MCF 10A (cell line): ENCODE measurements at regions not wholly inside any gene's neighbourhood (a gene's known extent, or its start where the extent isn't known, plus 50 kb on each side); places are given as distances from the start of the nearest gene placed in this dataset.
A peak's percentile ranks its signal among the peaks of the same experiment; 100 is the strongest.

ENCODE experiments used
- BruUV-seq: library from RNA; stranded (reverse); fragments of 400-500 nt; replicated peaks from 2 replicates; lab custom pipeline; 2021; lab: Mats Ljungman, UMichigan
- CTCF ChIA-PET: fragments of 300-600 bp; sonication (Branson Sonifier 250); formaldehyde crosslinking; extraction: SDS; loops from one replicate; lab custom pipeline; 2021; ENCODE audit warnings: antibody characterized with exemption, inconsistent platforms; lab: Yijun Ruan, JAX
- POLR2A ChIA-PET: fragments of 300-600, 350-650 bp; sonication (Branson Sonifier 250); formaldehyde crosslinking; extraction: SDS; loops from one replicate; lab custom pipeline; 2020; ENCODE audit warnings: antibody characterized with exemption, inconsistent platforms; lab: Yijun Ruan, JAX
- DNase-seq: peaks from one replicate; pipeline ENCODE4 v3.0.0-alpha.2; 2018; ENCODE audit not compliant: unreplicated experiment
- H3K27ac Mint-ChIP-seq: one replicate; pipeline ENCODE4 v1.8.0; 2022; ENCODE audit warnings: mild to moderate bottlenecking, low read depth, mixed read lengths; ENCODE audit not compliant: unreplicated experiment
- H3K27me3 Mint-ChIP-seq: one replicate; pipeline ENCODE4 v1.8.0; 2022; ENCODE audit warnings: mixed read lengths; ENCODE audit not compliant: insufficient read depth, unreplicated experiment
- H3K36me3 Mint-ChIP-seq: one replicate; pipeline ENCODE4 v1.8.0; 2022; ENCODE audit warnings: mild to moderate bottlenecking, moderate library complexity, mixed read lengths; ENCODE audit not compliant: insufficient read depth, unreplicated experiment
- H3K4me1 Mint-ChIP-seq: one replicate; pipeline ENCODE4 v1.8.0; 2022; ENCODE audit warnings: mixed read lengths; ENCODE audit not compliant: insufficient read depth, unreplicated experiment
- H3K4me3 Mint-ChIP-seq: one replicate; pipeline ENCODE4 v1.8.0; 2022; ENCODE audit warnings: mild to moderate bottlenecking, moderate library complexity, mixed read lengths; ENCODE audit not compliant: unreplicated experiment
- H3K9me3 Mint-ChIP-seq: one replicate; pipeline ENCODE4 v1.8.0; 2022; ENCODE audit warnings: mixed read lengths; ENCODE audit not compliant: unreplicated experiment
- CTCF ChIP-seq: fragments of 200-600 bp; IDR thresholded peaks from one replicate; pipeline ENCODE4 v1.8.0; 2022; ENCODE audit warnings: antibody characterized with exemption, mild to moderate bottlenecking; ENCODE audit not compliant: unreplicated experiment
- intact Hi-C: fragments of 100-400 bp; cut with micrococcal nuclease; formaldehyde crosslinking; loops from 2 replicates; pipeline ENCODE4 v1.14.1; 2022

DNA sequence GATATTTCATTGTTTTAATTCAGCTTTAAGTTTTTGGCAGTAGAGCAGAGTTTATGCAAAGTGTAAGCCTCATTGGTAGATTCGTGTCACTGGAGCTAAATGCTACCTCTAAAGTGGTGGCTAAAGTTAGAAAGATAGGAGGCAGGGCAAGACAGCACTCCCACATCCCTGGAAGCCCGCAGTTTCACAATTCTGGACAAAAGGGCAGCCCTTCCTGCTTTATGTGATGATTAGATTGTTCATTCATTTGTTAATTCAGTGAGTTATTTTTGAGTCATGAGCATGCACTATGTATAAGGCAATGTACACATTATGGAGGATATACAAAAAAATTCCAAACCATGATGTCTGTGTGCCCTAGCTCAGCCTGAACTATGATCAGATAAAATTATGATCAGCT lies 52.1 kb upstream of the EIF3M start:
- Mint-ChIP-seq H3K27ac (no peak overlapping the region), H3K9me3 (no peaks in the 10 kb centered on the region), H3K27me3 (no peaks in the 10 kb centered on the region), H3K4me1 (no peaks in the 10 kb centered on the region), H3K4me3 (no peak overlapping the region), H3K36me3 (no peaks in the 10 kb centered on the region)
- BruUV-seq = no TSS peak
- ChIA-PET CTCF (no interaction called here), POLR2A (interaction anchor here (0.7 to 1.5 kb wide), 2 partner anchors 22 to 52 kb away, joined by 3 to 5 read pairs; partner anchors contain the start of gene EIF3M)
- DNase-seq = peak; percentile 38
- intact Hi-C loops = no loop called here
- TF ChIP-seq CTCF = no peak

- Mint-ChIP-seq H3K4me3 (no peak overlapping the region), H3K9me3 (no peaks in the 10 kb centered on the region), H3K27me3 (no peaks in the 10 kb centered on the region), H3K36me3 (no peaks in the 10 kb centered on the region), H3K27ac (no peak overlapping the region), H3K4me1 (no peaks in the 10 kb centered on the region)
- intact Hi-C loops = no loop called here
- DNase-seq = no peak
- ChIA-PET CTCF (interaction anchor here (0.6 kb wide), 1 partner anchor 19 kb away, joined by 3 read pairs; no protein-coding TSS in a partner anchor), POLR2A (no interaction called here)
- no peak for TF ChIP-seq CTCF
- no TSS peak for BruUV-seq
These were observed 53.5 kb upstream of the EIF3M start for GRCh38 chr11:32529994-32530588.

DNA sequence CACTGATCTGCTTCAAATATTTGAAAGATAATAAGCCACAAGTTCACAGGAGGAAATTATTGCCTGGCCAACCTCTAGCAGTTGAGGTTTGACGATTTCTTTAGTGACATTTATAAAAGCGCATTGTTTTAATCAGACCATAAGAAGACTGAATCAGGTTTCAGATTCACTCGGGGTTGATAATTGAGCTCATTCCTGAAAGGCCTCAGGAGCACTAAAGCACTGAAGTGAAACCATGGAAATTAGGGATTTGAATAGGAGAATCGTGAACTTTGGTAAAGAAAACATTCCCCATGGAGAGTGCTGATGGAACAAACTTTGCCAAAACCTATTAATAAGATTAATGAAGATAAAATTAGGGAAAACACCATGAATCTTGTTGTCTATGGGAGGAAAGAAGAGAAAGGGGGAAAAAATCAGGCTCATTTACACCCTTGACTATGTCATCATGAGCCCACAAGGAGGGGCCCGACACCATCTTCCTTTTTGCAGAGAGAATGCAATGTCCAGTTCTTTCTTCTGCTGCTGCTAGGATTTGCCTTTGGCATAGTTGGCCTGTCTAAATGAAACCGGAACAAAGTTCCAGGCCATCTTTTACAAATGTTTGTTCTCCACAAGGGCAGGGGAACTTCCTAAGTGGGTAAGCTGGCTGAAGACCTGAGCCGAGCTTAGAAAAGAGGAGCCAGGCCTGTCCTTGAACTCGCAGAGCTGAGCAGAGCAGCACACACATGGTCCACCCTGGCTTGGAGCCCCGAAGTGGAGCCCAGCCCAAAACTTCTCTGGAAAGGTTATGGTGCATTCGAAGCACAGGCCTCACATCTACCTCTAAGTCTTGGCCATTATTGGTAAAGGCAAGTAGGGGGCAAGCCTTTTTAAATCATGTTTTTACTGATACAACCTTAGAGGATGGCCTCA lies 56.1 kb upstream of the EIF3M start:
- intact Hi-C loops = no loop called here
- CTCF ChIA-PET = interaction anchor here (1.0 kb wide), 1 partner anchor 16 kb away, joined by 4 read pairs; no protein-coding TSS in a partner anchor
- no peaks in the 10 kb centered on the region for H3K4me1 Mint-ChIP-seq
- POLR2A ChIA-PET = no interaction called here
- no TSS peak for BruUV-seq
- no peak overlapping the region for H3K27ac Mint-ChIP-seq
- DNase-seq = no peak
- H3K27me3 Mint-ChIP-seq = no peaks in the 10 kb centered on the region
- H3K4me3 Mint-ChIP-seq = no peak overlapping the region
- no peak for TF ChIP-seq CTCF
- H3K9me3 Mint-ChIP-seq = no peaks in the 10 kb centered on the region
- no peaks in the 10 kb centered on the region for H3K36me3 Mint-ChIP-seq

DNA sequence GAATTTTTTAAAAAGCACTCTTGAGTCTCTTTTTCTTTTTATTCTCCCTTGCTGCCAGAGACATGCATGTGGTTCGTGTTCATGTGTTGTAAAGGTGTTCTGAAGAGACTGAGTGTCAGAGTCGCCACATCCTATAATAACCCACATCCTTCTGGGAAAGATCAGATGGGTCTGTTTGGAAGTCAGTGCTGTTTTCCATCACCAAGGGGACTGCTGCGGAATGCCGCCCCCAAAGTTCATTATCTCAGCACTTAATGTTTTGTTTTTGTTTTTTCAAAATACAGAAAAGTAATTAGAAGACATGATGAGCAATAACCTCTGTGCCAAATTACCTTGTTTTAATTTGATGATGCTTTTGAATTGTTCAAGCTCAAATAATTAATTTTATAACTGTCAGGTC lies 56.9 kb upstream of the EIF3M start:
- Mint-ChIP-seq H3K36me3 (no peaks in the 10 kb centered on the region), H3K4me1 (no peaks in the 10 kb centered on the region), H3K4me3 (no peak overlapping the region), H3K27ac (no peak overlapping the region), H3K9me3 (no peaks in the 10 kb centered on the region), H3K27me3 (no peaks in the 10 kb centered on the region)
- no peak for TF ChIP-seq CTCF
- BruUV-seq = no TSS peak
- CTCF ChIA-PET = interaction anchor here (1.0 kb wide), 1 partner anchor 15 kb away, joined by 4 read pairs; no protein-coding TSS in a partner anchor
- intact Hi-C loops = no loop called here
- POLR2A ChIA-PET = no interaction called here
- no peak for DNase-seq
